ENCODE measurements at regions not wholly inside any gene's neighbourhood (a gene's known extent, or its start where the extent isn't known, plus 50 kb on each side); places are given as distances from the start of the nearest gene placed in this dataset.

GRCh38 chr1:38194472-38194871 is 147.9 kb upstream of the POU3F1 start:
- H3K4me3 ChIP-seq (ENCODE audit: low read depth, low read length), result no peak overlapping the region
- TF ChIP-seq CTCF (IDR thresholded peaks at IDR 0.05; ENCODE audit: low read depth, low read length), result no peak

- H3K4me3 ChIP-seq (ENCODE audit: low read depth, low read length), result no peak overlapping the region
- TF ChIP-seq CTCF (IDR thresholded peaks at IDR 0.05; ENCODE audit: low read depth, low read length), result no peak
Observed at GRCh38 chr1:38193040-38193439, 146.4 kb upstream of the POU3F1 start.

- H3K4me3 ChIP-seq (ENCODE audit: low read depth, low read length), result no peak overlapping the region
- no peak for TF ChIP-seq CTCF (IDR thresholded peaks at IDR 0.05; ENCODE audit: low read depth, low read length)
Observed at GRCh38 chr1:38191461-38191860, 144.9 kb upstream of the POU3F1 start.

- H3K4me3 ChIP-seq (ENCODE audit: low read depth, low read length), result no peak overlapping the region
- no peak for TF ChIP-seq CTCF (IDR thresholded peaks at IDR 0.05; ENCODE audit: low read depth, low read length)
Observed at GRCh38 chr1:38190983-38191382, 144.4 kb upstream of the POU3F1 start.

- TF ChIP-seq CTCF (IDR thresholded peaks at IDR 0.05; ENCODE audit: low read depth, low read length), result no peak
- no peak overlapping the region for H3K4me3 ChIP-seq (ENCODE audit: low read depth, low read length)
Observed at GRCh38 chr1:38187552-38187951, 141.0 kb upstream of the POU3F1 start.

- no peak for TF ChIP-seq CTCF (IDR thresholded peaks at IDR 0.05; ENCODE audit: low read depth, low read length)
- no peak overlapping the region for H3K4me3 ChIP-seq (ENCODE audit: low read depth, low read length)
Observed at GRCh38 chr1:38186566-38186965, 140.0 kb upstream of the POU3F1 start.

- TF ChIP-seq CTCF (IDR thresholded peaks at IDR 0.05; ENCODE audit: low read depth, low read length), result no peak
- no peak overlapping the region for H3K4me3 ChIP-seq (ENCODE audit: low read depth, low read length)
Observed at GRCh38 chr1:38185913-38186312, 139.3 kb upstream of the POU3F1 start.

Data from WI38 (cell line).